ENCODE measurements at regions not wholly inside any gene's neighbourhood (a gene's known extent, or its start where the extent isn't known, plus 50 kb on each side); places are given as distances from the start of the nearest gene placed in this dataset.

DNA sequence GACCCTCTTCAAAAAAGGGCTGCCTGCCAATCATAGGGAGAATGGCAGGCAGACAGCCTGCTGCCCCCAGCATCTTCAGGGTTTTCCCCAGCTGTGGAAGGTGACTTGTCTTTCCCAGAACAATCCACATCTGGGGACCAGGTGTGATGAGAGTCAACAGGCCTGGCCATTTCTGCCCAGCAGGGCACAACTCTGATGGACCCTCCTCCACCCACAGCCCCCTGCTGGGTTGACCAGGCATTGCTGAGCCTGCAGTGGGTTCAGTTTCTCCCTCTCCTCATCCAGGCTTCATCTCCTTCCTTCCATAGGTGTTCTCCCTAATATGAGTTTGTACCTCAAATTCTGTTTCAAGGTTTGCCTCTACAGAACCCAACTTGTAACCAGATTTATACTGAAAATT, 111.0 kb downstream of the MINAR1 start:
- TF ChIP-seq CTCF (IDR thresholded peaks at IDR 0.05) (no peak), POLR2AphosphoS5 (IDR thresholded peaks at IDR 0.05) (no peak)
